ENCODE measurements at regions not wholly inside any gene's neighbourhood (a gene's known extent, or its start where the extent isn't known, plus 50 kb on each side); places are given as distances from the start of the nearest gene placed in this dataset.

DNA sequence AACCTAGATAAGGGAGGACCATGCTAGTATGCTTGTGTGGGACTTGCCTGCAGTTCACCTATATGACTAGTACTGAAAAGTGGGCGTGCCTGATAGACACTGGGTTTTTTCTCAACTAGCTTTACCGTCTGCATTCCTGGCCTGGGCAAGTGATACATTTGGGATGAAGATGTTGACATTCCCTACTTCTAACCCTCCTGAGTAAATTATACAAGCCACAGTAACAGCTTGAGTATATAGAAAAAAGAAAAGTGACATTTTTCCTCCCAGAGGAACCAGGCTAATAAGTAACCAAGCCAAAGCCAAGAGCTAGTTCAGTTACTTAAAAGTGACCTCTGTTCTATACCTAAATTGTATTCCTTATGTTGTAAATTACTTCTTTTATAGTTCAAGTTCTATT lies 153.8 kb upstream of the CYLC2 start:
- no peak for DNase-seq (ENCODE audit: low read depth)
- Histone ChIP-seq H3K36me3 (ENCODE audit: control insufficient read depth, insufficient read depth, low read length) (no peaks in the 10 kb centered on the region), H3K27me3 (ENCODE audit: control insufficient read depth, insufficient read depth, low read length) (no peaks in the 10 kb centered on the region), H3K4me3 (ENCODE audit: low read depth, low read length) (no peak overlapping the region)
- TF ChIP-seq, protein P1, sequence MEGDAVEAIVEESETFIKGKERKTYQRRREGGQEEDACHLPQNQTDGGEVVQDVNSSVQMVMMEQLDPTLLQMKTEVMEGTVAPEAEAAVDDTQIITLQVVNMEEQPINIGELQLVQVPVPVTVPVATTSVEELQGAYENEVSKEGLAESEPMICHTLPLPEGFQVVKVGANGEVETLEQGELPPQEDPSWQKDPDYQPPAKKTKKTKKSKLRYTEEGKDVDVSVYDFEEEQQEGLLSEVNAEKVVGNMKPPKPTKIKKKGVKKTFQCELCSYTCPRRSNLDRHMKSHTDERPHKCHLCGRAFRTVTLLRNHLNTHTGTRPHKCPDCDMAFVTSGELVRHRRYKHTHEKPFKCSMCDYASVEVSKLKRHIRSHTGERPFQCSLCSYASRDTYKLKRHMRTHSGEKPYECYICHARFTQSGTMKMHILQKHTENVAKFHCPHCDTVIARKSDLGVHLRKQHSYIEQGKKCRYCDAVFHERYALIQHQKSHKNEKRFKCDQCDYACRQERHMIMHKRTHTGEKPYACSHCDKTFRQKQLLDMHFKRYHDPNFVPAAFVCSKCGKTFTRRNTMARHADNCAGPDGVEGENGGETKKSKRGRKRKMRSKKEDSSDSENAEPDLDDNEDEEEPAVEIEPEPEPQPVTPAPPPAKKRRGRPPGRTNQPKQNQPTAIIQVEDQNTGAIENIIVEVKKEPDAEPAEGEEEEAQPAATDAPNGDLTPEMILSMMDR (IDR thresholded peaks at IDR 0.05; ENCODE audit: insufficient read depth, low read length, poor library complexity, severe bottlenecking) = no peak

DNA sequence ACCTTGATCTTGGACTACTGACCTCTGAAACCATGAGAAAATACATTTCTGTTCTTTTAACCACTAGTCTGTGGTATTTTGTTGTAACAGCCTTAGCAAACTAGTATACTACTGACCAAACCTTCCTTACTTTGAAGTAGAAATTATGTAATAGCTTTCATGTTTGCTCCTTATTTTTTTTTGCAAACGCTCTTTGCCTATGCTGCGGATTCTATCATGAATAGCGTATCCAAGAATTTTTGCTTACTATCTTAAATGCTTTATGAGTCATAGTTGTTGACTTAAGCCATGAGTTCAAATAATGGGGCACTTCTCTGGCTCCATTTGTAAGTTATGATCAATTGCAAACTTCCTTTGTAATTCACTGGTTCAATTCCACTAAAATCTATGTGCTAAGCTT lies 154.8 kb upstream of the CYLC2 start:
- TF ChIP-seq, protein P1 (IDR thresholded peaks at IDR 0.05; ENCODE audit: insufficient read depth, low read length, poor library complexity, severe bottlenecking) = no peak
- no peak overlapping the region for H3K4me3 ChIP-seq (ENCODE audit: low read depth, low read length)
- no peaks in the 10 kb centered on the region for H3K36me3 ChIP-seq (ENCODE audit: control insufficient read depth, insufficient read depth, low read length)
- H3K27me3 ChIP-seq (ENCODE audit: control insufficient read depth, insufficient read depth, low read length) = no peaks in the 10 kb centered on the region
- DNase-seq (ENCODE audit: low read depth) = no peak

DNA sequence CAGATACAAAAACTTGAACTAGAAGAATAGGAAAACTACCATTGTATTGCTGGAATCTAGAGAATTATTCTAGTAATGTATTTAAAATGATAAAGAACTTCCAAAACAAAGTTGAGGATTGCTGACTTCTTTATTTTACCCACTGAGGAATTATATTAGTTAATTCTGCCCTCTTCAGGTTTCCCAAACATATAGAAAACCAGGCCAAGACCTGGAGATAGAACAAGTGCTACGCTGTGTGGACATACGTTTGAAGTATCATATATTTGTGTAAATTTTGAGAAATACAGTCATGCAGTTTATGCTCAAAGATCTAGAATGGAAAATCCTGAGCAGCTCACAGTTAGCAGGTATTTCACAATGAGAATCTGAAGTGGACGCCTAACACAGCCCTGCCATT lies 162.3 kb upstream of the CYLC2 start:
- no peak for DNase-seq (ENCODE audit: low read depth)
- Histone ChIP-seq H3K4me3 (ENCODE audit: low read depth, low read length) (no peak overlapping the region), H3K27me3 (ENCODE audit: control insufficient read depth, insufficient read depth, low read length) (no peaks in the 10 kb centered on the region)

DNA sequence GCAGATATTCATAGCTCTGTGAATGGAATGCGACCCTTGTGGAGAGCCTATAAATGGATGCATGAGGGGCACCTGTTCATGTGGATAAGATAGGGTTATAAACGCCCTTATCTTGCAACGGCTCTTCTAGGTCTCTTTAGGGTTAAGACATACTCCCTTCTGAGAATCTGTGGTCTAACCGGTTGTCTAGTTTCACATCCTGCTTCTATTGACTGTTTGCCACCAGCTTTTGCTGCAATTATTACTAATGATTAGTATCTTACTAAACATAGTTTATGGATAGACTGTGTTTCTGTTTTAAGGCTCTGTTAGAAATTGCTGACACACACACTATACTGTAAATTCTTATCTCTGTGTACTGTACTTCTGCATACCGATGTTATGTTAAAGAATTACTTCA lies 198.9 kb upstream of the CYLC2 start:
- DNase-seq (ENCODE audit: low read depth) = no peak
- Histone ChIP-seq H3K4me3 (ENCODE audit: low read depth, low read length) (no peak overlapping the region), H3K27me3 (ENCODE audit: control insufficient read depth, insufficient read depth, low read length) (no peaks in the 10 kb centered on the region), H3K36me3 (ENCODE audit: control insufficient read depth, insufficient read depth, low read length) (no peaks in the 10 kb centered on the region)
- TF ChIP-seq, protein P1 (IDR thresholded peaks at IDR 0.05; ENCODE audit: insufficient read depth, low read length, poor library complexity, severe bottlenecking) = no peak

More for the DNA sequence above, 162.3 kb upstream of the CYLC2 start:
- no peaks in the 10 kb centered on the region for H3K36me3 ChIP-seq (ENCODE audit: control insufficient read depth, insufficient read depth, low read length)
- TF ChIP-seq, protein P1 (IDR thresholded peaks at IDR 0.05; ENCODE audit: insufficient read depth, low read length, poor library complexity, severe bottlenecking) = no peak

DNA sequence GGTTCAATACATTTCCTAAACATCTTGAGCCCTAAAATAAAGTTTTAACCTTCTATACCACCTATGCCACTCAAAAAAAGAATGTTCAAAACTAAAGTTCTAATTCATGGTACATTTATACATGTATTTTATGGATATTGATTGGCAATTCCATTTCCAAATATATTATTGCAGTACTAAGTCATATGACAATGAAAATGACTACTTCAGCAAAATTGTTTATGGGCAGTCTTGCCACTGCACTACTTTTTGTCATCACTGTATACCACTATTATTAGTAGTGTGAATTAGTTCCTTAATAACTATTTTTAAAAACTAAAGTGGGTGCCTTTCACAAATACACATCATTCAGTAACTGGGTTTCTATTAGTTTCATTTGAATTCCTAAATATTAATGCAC lies 199.6 kb upstream of the CYLC2 start:
- Histone ChIP-seq H3K27me3 (ENCODE audit: control insufficient read depth, insufficient read depth, low read length) (no peaks in the 10 kb centered on the region), H3K36me3 (ENCODE audit: control insufficient read depth, insufficient read depth, low read length) (no peaks in the 10 kb centered on the region), H3K4me3 (ENCODE audit: low read depth, low read length) (no peak overlapping the region)
- DNase-seq (ENCODE audit: low read depth) = no peak
- TF ChIP-seq, protein P1 (IDR thresholded peaks at IDR 0.05; ENCODE audit: insufficient read depth, low read length, poor library complexity, severe bottlenecking) = no peak

DNA sequence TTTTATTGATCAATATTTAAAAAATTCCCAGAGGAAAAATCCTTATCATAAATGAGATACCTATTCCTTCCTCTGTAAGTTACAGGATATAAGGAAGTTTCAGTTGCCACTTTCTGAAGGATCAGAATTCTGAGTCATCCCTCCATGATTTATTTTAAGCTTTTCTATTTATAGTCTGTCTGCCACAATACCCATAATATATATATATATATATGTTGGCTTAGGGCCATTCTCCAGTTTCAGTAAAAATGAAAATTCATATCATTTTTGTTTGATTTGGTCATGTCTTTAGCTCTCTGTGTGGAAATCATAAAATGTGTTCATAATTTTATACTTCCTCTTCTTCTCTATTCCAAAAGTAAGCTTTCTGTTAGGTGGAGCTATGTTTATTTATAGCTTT lies 215.8 kb upstream of the CYLC2 start:
- TF ChIP-seq, protein P1 (IDR thresholded peaks at IDR 0.05; ENCODE audit: insufficient read depth, low read length, poor library complexity, severe bottlenecking) = no peak
- Histone ChIP-seq H3K27me3 (ENCODE audit: control insufficient read depth, insufficient read depth, low read length) (no peaks in the 10 kb centered on the region), H3K36me3 (ENCODE audit: control insufficient read depth, insufficient read depth, low read length) (no peaks in the 10 kb centered on the region), H3K4me3 (ENCODE audit: low read depth, low read length) (no peak overlapping the region)
- DNase-seq (ENCODE audit: low read depth) = no peak

Measured in kidney epithelial cell (primary cell).